ENCODE measurements at regions not wholly inside any gene's neighbourhood (a gene's known extent, or its start where the extent isn't known, plus 50 kb on each side); places are given as distances from the start of the nearest gene placed in this dataset.

DNA sequence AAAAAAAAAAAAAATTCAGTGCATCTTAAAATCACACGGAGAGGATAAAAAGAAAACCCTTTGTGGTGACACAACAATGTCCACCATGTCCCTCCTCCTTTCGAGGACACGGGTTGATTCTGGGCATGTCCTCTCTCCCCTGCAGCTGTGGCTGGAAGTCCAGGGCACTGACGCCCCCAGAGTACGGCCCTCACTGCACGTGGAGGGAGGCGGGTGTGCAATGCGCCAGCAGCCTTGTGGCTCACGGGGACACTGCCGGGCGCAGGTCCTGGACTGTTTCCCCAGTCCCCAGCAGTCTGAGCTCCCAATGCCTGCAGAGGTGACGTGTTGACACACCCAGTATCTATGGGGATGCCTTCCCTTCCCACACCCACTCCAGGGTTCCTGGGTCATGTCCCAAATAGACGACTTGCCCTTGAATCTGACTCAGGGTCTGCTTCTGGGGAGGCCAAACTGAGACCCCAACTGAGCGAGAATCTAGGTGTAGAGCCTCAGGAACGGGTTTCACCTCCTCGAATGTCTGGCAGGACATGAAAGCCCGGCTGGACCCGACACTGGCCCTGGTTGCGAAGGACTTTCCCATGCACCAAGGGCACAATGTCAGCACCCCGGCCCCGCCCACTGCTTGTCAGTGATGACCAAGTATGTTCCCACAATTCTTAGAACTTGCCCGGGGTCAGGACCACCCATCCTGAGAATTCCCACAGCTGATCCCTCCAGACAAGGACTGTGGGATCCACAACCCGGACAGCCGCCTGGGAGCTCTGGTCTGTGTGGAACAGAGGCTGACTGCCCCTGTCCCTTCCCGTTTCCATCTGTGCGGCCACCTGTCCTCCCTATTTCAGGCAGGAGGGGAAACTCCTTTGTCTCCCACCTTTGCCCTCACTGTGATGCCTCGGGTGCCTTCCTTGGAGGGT, 425.1 kb upstream of the SULF2 start:
- POLR2A ChIA-PET, result no interaction called here
- DNase-seq (ENCODE audit: low read depth), result no peak
- TF ChIP-seq, protein P1, sequence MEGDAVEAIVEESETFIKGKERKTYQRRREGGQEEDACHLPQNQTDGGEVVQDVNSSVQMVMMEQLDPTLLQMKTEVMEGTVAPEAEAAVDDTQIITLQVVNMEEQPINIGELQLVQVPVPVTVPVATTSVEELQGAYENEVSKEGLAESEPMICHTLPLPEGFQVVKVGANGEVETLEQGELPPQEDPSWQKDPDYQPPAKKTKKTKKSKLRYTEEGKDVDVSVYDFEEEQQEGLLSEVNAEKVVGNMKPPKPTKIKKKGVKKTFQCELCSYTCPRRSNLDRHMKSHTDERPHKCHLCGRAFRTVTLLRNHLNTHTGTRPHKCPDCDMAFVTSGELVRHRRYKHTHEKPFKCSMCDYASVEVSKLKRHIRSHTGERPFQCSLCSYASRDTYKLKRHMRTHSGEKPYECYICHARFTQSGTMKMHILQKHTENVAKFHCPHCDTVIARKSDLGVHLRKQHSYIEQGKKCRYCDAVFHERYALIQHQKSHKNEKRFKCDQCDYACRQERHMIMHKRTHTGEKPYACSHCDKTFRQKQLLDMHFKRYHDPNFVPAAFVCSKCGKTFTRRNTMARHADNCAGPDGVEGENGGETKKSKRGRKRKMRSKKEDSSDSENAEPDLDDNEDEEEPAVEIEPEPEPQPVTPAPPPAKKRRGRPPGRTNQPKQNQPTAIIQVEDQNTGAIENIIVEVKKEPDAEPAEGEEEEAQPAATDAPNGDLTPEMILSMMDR (IDR thresholded peaks at IDR 0.05; ENCODE audit: insufficient read depth, low read depth, low read length), result no peak
- no peaks in the 10 kb centered on the region; the same call in 1 of the 2 replicates for H3K27me3 ChIP-seq (ENCODE audit: control insufficient read depth, insufficient read depth, low read length)
- CTCF ChIA-PET, result no interaction called here
- H3K4me3 ChIP-seq (ENCODE audit: low read depth, low read length), result no peak overlapping the region
- H3K36me3 ChIP-seq (ENCODE audit: control insufficient read depth, insufficient read depth, low read length), result no peaks in the 10 kb centered on the region

DNA sequence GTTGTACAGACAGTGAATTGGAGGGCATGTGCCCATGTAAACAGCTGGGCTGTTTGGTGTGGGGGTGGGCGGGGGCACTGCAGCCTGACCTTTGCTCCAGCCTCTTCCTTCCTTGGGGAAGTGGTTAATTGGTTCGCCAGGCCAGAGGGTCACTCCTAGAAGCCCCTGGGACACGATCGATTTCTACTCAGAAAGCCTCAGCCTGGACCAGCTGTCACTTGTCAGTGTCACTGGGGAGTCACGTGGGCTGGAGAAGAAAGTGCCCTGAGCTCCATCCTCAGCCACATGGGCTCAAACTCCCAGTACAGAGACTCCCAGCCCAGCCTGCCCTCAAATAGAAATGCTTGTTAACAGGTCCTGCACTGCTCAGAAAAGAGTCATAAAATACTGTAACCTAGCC, 423.8 kb upstream of the SULF2 start:
- no peaks in the 10 kb centered on the region for H3K36me3 ChIP-seq (ENCODE audit: control insufficient read depth, insufficient read depth, low read length)
- no peak overlapping the region for H3K4me3 ChIP-seq (ENCODE audit: low read depth, low read length)
- no peak for DNase-seq (ENCODE audit: low read depth)
- ChIA-PET CTCF (no interaction called here), POLR2A (no interaction called here)
- TF ChIP-seq, protein P1 (IDR thresholded peaks at IDR 0.05; ENCODE audit: insufficient read depth, low read depth, low read length), result no peak
- no peaks in the 10 kb centered on the region; the same call in 1 of the 2 replicates for H3K27me3 ChIP-seq (ENCODE audit: control insufficient read depth, insufficient read depth, low read length)

DNA sequence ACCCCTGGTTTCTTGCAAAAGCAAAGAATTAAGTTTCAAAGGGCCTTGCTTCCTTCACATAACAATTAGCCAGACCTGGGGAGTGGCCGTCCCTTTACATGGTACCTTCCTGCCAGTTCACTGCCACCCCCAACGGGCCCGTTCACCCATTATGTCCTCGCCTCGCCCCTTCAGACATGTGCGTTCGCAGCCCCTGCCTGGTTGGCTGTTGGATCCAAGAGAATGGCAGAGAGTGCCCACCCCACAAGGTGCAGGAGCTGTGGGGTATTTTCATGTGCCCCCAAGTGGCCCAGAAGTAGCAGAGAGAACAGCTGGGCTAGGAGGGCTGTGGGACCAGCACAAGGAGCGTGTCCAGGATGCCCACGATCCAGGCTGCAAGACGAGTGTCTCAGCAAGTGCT, 422.9 kb upstream of the SULF2 start:
- ChIA-PET CTCF (no interaction called here), POLR2A (no interaction called here)
- DNase-seq (ENCODE audit: low read depth), result no peak
- Histone ChIP-seq H3K4me3 (ENCODE audit: low read depth, low read length) (no peak overlapping the region), H3K36me3 (ENCODE audit: control insufficient read depth, insufficient read depth, low read length) (no peaks in the 10 kb centered on the region), H3K27me3 (ENCODE audit: control insufficient read depth, insufficient read depth, low read length) (no peaks in the 10 kb centered on the region; the same call in 1 of the 2 replicates)
- TF ChIP-seq, protein P1 (IDR thresholded peaks at IDR 0.05; ENCODE audit: insufficient read depth, low read depth, low read length), result no peak

DNA sequence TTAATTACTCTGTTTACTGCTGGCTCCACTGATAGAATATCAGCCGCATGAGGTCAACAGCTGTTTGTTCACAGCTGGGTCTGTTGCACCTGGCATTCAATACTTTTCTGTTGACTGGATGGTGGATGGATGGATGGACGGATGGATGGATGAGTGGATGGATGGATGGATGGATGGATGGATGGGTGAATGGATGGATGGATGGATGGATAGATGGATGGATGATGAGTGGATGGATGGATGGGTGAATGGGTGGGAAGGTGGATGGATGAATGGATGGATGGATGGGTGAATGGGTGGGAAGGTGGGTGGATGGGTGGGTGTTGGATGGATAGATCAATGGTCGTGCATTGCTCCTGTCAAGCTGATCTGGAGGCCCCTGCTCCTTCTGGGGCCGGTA, 422.2 kb upstream of the SULF2 start:
- Histone ChIP-seq H3K27me3 (ENCODE audit: control insufficient read depth, insufficient read depth, low read length) (peaks cover 2% of the 10 kb centered on the region; the same call in 1 of the 2 replicates), H3K36me3 (ENCODE audit: control insufficient read depth, insufficient read depth, low read length) (no peaks in the 10 kb centered on the region), H3K4me3 (ENCODE audit: low read depth, low read length) (no peak overlapping the region)
- TF ChIP-seq, protein P1 (IDR thresholded peaks at IDR 0.05; ENCODE audit: insufficient read depth, low read depth, low read length), result no peak
- DNase-seq (ENCODE audit: low read depth), result no peak
- CTCF ChIA-PET, result no interaction called here
- POLR2A ChIA-PET, result no interaction called here

DNA sequence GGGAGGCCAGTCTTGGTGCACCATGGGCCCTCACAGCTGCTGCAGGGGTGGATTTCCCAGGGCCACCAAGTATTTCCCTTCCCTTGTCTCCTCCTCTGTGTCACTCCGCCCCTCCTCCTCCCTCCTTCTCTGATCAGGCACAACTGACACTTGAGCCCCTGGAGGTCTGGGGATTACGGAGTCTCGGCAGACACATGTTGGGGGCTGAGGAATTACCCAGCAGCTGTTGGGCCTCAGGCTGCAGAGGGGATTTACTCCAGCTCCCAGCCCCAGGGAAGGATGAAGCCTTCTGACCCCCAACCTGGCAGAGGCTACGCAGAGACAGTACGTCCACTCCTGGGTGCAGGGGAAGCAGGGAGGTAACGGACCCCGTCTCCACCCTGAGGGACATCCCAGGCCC, 420.5 kb upstream of the SULF2 start:
- CTCF ChIA-PET, result no interaction called here
- DNase-seq (ENCODE audit: low read depth), result no peak

More for the DNA sequence above, 420.5 kb upstream of the SULF2 start:
- TF ChIP-seq, protein P1 (IDR thresholded peaks at IDR 0.05; ENCODE audit: insufficient read depth, low read depth, low read length), result no peak
- POLR2A ChIA-PET, result no interaction called here
- H3K36me3 ChIP-seq (ENCODE audit: control insufficient read depth, insufficient read depth, low read length), result no peaks in the 10 kb centered on the region
- 0 out of 2 replicates have a peak, but pooled peaks cover 2% of the 10 kb centered on the region for H3K27me3 ChIP-seq (ENCODE audit: control insufficient read depth, insufficient read depth, low read length)
- no peak overlapping the region for H3K4me3 ChIP-seq (ENCODE audit: low read depth, low read length)
